Activated CD8-positive, alpha-beta memory T cell treated with anti-CD3 and anti-CD28 coated beads for 24 hours (primary cell): ENCODE measurements at regions not wholly inside any gene's neighbourhood (a gene's known extent, or its start where the extent isn't known, plus 50 kb on each side); places are given as distances from the start of the nearest gene placed in this dataset.
A peak's percentile ranks its signal among the peaks of the same experiment; 100 is the strongest.

Experiments used
- DNase-seq: peaks from one replicate; pipeline ENCODE4 v3.0.0-alpha.2; 2020

GRCh38 chr9:127553793-127554192 is 58.3 kb upstream of the STXBP1 start:
- DNase-seq, result no peak

- no peak for DNase-seq
Observed at GRCh38 chr9:127554966-127555839, 56.9 kb upstream of the STXBP1 start.

GRCh38 chr9:127555840-127556820 is 55.9 kb upstream of the STXBP1 start:
- DNase-seq, result peak; percentile 82

GRCh38 chr9:127556871-127557270 is 55.2 kb upstream of the STXBP1 start:
- DNase-seq, result no peak

- DNase-seq, result peak; percentile 65
Observed at GRCh38 chr9:127557466-127557869, 54.6 kb upstream of the STXBP1 start.

GRCh38 chr9:127557998-127558546 is 54.0 kb upstream of the STXBP1 start:
- DNase-seq, result no peak

GRCh38 chr9:127558581-127559246 is 53.4 kb upstream of the STXBP1 start:
- no peak for DNase-seq

- no peak for DNase-seq
Observed at GRCh38 chr9:127559247-127559680, 52.8 kb upstream of the STXBP1 start.

- DNase-seq, result no peak
Observed at GRCh38 chr9:127561491-127562278, 50.4 kb upstream of the STXBP1 start.
